Glutamatergic neuron (in vitro differentiated cells): ENCODE measurements at regions not wholly inside any gene's neighbourhood (a gene's known extent, or its start where the extent isn't known, plus 50 kb on each side); places are given as distances from the start of the nearest gene placed in this dataset.

Experiments used
- DNase-seq: peaks from one replicate; pipeline ENCODE4 v3.0.0; 2022
- H3K27ac Mint-ChIP-seq: one replicate; pipeline ENCODE4 v1.8.0; 2020; ENCODE audit warnings: mild to moderate bottlenecking, mixed read lengths, inconsistent platforms; ENCODE audit not compliant: unreplicated experiment
- H3K27me3 Mint-ChIP-seq: one replicate; pipeline ENCODE4 v1.8.0; 2020; ENCODE audit warnings: mild to moderate bottlenecking, moderate library complexity, mixed read lengths, inconsistent platforms; ENCODE audit not compliant: unreplicated experiment
- H3K36me3 Mint-ChIP-seq: one replicate; pipeline ENCODE4 v1.8.0; 2020; ENCODE audit warnings: mild to moderate bottlenecking, mixed read lengths, inconsistent platforms; ENCODE audit not compliant: unreplicated experiment
- H3K4me1 Mint-ChIP-seq: one replicate; pipeline ENCODE4 v1.8.0; 2020; ENCODE audit warnings: mild to moderate bottlenecking, low read depth, mixed read lengths, inconsistent platforms; ENCODE audit not compliant: unreplicated experiment
- H3K4me3 Mint-ChIP-seq: one replicate; pipeline ENCODE4 v1.8.0; 2020; ENCODE audit warnings: mild to moderate bottlenecking, mixed read lengths, inconsistent platforms; ENCODE audit not compliant: unreplicated experiment
- H3K9me3 Mint-ChIP-seq: one replicate; pipeline ENCODE4 v1.8.0; 2020; ENCODE audit warnings: mild to moderate bottlenecking, moderate library complexity, mixed read lengths, inconsistent platforms; ENCODE audit not compliant: unreplicated experiment
- CTCF ChIP-seq: fragments of 200-600 bp; sonication (generic); IDR thresholded peaks from one replicate; pipeline ENCODE4 v1.5.0; 2021; ENCODE audit not compliant: partially characterized antibody, unreplicated experiment

GRCh38 chr16:55091213-55091870 is 160.7 kb downstream of the IRX5 start:
- no peak for TF ChIP-seq CTCF

GRCh38 chr16:55091871-55092230 is 161.2 kb downstream of the IRX5 start:
- no peak for DNase-seq
- no peak for TF ChIP-seq CTCF
- Mint-ChIP-seq H3K4me3 (no peak overlapping the region), H3K27me3 (peaks cover under 1% of the 10 kb centered on the region), H3K36me3 (no peaks in the 10 kb centered on the region), H3K27ac (no peak overlapping the region), H3K9me3 (peaks cover 1% of the 10 kb centered on the region), H3K4me1 (no peaks in the 10 kb centered on the region)

More at GRCh38 chr16:55091213-55091870, 160.7 kb downstream of the IRX5 start:
- no peak overlapping the region for H3K27ac Mint-ChIP-seq
- no peaks in the 10 kb centered on the region for H3K27me3 Mint-ChIP-seq
- H3K4me3 Mint-ChIP-seq, result no peak overlapping the region
- no peak for DNase-seq
- no peaks in the 10 kb centered on the region for H3K36me3 Mint-ChIP-seq
- peaks cover 1% of the 10 kb centered on the region for H3K9me3 Mint-ChIP-seq
- H3K4me1 Mint-ChIP-seq, result no peaks in the 10 kb centered on the region

- no peak overlapping the region for H3K4me3 Mint-ChIP-seq
- no peak overlapping the region for H3K27ac Mint-ChIP-seq
- H3K9me3 Mint-ChIP-seq, result peaks cover 1% of the 10 kb centered on the region
- no peaks in the 10 kb centered on the region for H3K36me3 Mint-ChIP-seq
- TF ChIP-seq CTCF, result no peak
- H3K4me1 Mint-ChIP-seq, result no peaks in the 10 kb centered on the region
- no peak for DNase-seq
- peaks cover 6% of the 10 kb centered on the region for H3K27me3 Mint-ChIP-seq
Measured at GRCh38 chr16:55100100-55100499, 169.4 kb downstream of the IRX5 start.

- no peak for DNase-seq
- H3K27me3 Mint-ChIP-seq, result peaks cover 6% of the 10 kb centered on the region
- H3K4me1 Mint-ChIP-seq, result no peaks in the 10 kb centered on the region
Measured at GRCh38 chr16:55101026-55101425, 170.4 kb downstream of the IRX5 start.

More at GRCh38 chr16:55101026-55101425, 170.4 kb downstream of the IRX5 start:
- no peak for TF ChIP-seq CTCF
- Mint-ChIP-seq H3K27ac (no peak overlapping the region), H3K4me3 (no peak overlapping the region), H3K36me3 (no peaks in the 10 kb centered on the region), H3K9me3 (peaks cover 1% of the 10 kb centered on the region)
